Activated T-cell treated with anti-CD3 and anti-CD28 coated beads for 48 hours (primary cell): ENCODE measurements at regions not wholly inside any gene's neighbourhood (a gene's known extent, or its start where the extent isn't known, plus 50 kb on each side); places are given as distances from the start of the nearest gene placed in this dataset.
A peak's percentile ranks its signal among the peaks of the same experiment; 100 is the strongest.
"Not testable (repeated sequence)": the region's sequence is repeated elsewhere in the genome, so short reads cannot be mapped to it uniquely, and the experiment has no call there.

Source experiments
- DNase-seq: peaks from one replicate; pipeline ENCODE4 v3.0.0-alpha.2; 2020; ENCODE audit warnings: low read depth

DNA sequence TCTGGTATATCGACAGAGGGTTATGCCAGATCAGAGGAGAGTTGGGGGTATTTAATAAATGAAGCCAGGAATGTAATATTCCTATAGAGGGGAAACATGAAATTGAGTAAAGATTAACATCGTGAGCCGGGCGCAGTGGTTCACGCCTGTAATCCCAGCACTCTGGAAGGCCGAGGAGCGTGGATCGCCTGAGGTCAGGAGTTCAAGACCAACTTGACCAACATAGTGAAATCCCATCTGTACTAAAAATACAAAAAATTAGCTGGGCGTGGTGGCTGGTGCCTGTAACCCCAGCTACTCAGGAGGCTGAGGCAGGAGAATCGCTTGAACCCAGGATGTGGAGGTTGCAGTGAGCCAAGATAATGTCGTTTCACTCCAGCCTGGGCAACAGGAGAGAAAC, 112.4 kb upstream of the ZNF184 start:
- DNase-seq, result not testable (repeated sequence)

GRCh38 chr6:27584326-27584725, 111.4 kb upstream of the ZNF184 start:
- no peak for DNase-seq

DNA sequence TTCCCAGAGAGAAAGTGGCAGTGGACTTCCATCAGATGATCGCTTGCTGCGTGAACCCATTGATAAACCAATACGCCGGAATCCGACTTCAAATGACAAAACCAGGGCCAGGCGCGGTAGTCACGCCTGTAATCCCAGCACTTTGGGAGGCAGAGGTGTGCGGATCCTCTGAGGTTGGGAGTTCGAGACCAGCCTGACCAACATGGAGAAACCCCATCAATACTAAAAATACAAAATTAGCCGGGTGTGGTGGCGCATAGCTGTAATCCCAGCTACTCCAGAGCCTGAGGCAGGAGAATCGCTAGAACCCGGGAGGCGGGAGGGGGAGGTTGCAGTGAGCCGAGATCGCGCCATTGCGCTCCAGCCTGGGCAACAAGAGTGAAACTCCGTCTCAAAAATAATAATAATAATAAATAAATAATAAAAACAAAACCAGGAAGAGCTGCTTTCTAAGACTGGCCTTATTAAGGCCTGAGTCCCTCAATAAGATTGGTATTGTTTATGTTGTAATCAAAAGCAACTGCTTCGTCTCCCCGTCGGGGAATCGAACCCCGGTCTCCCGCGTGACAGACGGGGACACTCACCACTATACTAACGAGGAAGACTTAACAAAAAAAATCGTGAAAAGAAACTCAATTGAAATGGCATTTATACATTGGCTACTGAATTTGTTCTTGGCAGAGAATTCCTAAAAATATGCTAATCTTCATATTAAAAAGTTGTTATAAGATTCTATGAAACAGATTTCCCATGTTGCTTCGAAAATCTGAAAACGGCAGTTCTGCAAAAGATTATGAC, 110.2 kb upstream of the ZNF184 start:
- DNase-seq, result peak; percentile 65

GRCh38 chr6:27579973-27580372, 107.1 kb upstream of the ZNF184 start:
- DNase-seq, result no peak

DNA sequence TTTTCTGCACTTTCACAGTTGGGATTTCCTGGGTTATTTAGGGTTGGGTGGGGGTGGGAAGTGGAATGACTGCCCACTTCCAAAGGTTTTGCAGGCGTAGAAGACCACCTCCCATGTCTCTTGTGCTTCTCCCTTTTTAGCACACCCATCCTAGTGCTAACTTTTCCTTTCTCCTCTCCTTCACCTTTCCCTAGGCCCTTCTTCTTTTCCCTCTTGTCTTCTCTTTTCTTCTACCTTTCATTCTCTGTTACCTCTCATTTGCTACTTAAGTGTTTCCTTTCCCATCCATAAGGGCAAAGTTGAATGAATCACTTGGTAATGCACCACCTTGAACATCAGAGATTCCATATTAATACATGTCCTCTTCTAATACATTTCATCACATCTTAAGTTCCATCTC, 105.0 kb upstream of the ZNF184 start:
- DNase-seq, result no peak

GRCh38 chr6:27575594-27576361, 102.9 kb upstream of the ZNF184 start:
- DNase-seq, result no peak

- no peak for DNase-seq
Measured at GRCh38 chr6:27568226-27568897, 95.5 kb upstream of the ZNF184 start.

GRCh38 chr6:27565839-27566779, 93.2 kb upstream of the ZNF184 start:
- no peak for DNase-seq

- no peak for DNase-seq
Measured at GRCh38 chr6:27562027-27562410, 89.1 kb upstream of the ZNF184 start.

GRCh38 chr6:27558028-27558724, 85.3 kb upstream of the ZNF184 start:
- DNase-seq, result no peak

GRCh38 chr6:27556406-27556805, 83.5 kb upstream of the ZNF184 start:
- no peak for DNase-seq

DNA sequence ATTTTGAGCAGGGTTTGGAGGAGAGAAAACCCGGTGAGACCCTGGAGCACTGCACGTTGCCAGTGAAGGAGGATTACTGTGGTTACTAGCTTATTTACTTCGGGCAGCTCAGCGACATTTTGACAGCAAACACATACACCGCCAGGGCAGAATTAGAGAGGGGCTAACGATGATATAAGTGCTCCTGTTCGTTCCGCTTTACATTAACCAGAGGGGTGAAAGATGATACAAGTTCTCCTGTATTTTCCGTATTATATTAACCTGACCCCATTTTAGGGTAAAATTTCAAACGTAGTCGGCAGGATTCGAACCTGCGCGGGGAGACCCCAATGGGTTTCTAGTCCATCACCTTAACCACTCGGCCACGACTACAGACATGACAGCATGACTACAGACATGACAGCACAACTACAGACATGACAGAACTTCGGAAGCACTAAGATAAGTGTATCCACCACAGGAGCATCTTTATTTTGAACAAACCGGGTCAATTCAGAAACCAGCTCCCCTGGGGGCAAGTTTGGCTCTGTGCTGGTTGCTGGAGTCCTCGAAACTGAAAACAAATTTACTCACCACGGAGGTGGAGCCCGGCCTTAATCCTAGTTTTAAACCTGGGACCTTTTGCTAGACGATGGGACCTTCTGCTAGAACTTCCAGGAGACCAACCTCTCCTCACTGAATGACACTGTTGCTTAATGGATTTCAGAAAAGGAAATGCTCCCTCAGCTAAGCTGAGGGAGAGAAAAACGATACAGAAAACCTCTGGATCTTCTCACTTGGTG, 80.4 kb upstream of the ZNF184 start:
- peak; percentile 52 for DNase-seq

DNA sequence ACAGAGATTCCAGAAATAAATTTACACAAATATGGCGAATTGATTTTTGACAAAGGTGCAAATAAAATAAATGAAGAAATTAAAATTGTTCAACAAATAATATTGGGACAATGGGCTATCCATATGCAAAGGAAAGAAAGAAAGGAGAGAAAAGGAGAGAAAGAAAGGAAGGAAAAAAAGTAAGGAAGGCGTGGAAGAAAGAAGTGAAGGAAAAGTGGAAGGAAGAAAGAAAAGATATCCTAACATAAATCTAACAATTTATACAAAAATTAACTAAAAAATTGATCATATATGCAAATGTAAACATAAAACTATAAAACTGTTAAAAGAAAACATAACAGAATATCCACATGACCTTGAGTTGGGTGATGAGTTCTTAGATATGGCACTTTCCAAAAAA, 78.7 kb upstream of the ZNF184 start:
- DNase-seq, result no peak

DNA sequence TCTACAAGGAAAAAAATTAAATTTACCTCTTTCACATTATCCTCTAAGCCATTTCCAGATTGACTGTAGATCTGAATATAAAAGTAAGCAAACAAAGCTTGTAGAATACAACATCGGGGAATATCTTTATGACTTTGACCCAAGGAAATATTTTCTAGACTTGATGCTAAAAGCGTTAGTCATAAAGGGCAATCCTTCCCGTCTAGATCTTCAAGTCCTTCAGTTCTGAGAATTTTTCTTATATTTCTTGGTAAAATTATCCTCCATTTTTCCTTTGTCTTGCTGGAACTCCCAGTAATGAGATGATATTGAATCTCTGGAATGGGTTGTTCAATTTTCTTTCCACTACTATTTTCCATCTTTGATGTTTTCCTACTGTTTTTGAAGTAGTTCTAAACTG, 77.8 kb upstream of the ZNF184 start:
- no peak for DNase-seq

DNA sequence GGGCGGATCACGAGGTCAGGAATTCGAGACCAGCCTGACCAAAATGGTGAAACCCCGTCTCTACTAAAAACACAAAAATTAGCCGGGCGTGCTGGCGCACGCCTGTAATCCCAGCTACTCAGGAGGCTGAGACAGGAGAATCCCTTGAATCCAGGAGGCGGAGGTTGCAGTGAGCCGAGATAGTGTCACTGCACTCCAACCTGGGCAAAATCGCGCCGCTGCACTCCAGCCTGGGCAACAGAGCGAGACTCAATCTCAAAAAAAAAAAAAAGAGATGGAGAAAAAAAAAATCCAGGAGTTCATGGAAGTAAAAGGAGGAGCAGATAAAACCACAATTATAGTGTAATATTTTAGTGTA, 76.3 kb upstream of the ZNF184 start:
- not testable (repeated sequence) for DNase-seq

- peak; percentile 31 for DNase-seq
Measured at GRCh38 chr6:27547157-27548075, 74.5 kb upstream of the ZNF184 start.

DNA sequence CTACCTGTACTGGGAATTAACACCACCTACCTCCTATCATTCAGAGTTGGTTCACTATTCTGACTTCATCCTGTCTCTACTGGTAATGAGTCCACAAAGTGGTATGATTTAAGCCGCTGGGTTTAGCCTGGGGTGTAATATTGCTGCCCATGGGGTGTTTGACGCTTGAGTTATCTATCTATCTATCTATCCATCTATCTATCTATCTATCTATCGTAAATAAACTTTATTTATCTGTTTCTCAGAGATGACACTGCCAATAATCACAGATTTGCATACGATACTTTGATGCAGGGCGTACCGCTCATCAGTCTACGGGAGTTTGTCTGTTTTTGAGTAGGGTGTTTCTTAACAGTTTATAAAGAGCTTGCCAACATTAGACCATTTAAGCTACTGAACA, 73.6 kb upstream of the ZNF184 start:
- no peak for DNase-seq

- DNase-seq, result peak; percentile 67
Measured at GRCh38 chr6:27545271-27546046, 72.6 kb upstream of the ZNF184 start.
